ENCODE measurements at regions not wholly inside any gene's neighbourhood (a gene's known extent, or its start where the extent isn't known, plus 50 kb on each side); places are given as distances from the start of the nearest gene placed in this dataset.

GRCh38 chr3:150180334-150180733 lies 209.6 kb upstream of the PFN2 start:
- Histone ChIP-seq H3K9me3 (no peaks in the 10 kb centered on the region), H3K4me1 (peaks cover 5 to 22% (median 19%) of the 10 kb centered on the region in 4 donors), H3K27ac (replicated peaks in 1 of 4) (no peak overlapping the region), H3K4me3 (no peak overlapping the region), H3K27me3 (no peaks in the 10 kb centered on the region), H3K36me3 (no peaks in the 10 kb centered on the region)
- peak; percentile 24 for DNase-seq (ENCODE audit: extremely low spot score)
- intact Hi-C loops (cut with DNase I) = loop anchor here (10.0 kb wide), 1 partner anchor 296 kb away; no protein-coding TSS in a partner anchor
- TF ChIP-seq EP300 (IDR thresholded peaks at IDR 0.05) (no peak), POLR2AphosphoS5 (IDR thresholded peaks at IDR 0.05) (no peak), POLR2A (IDR thresholded peaks at IDR 0.05; ENCODE audit: low read depth) (no peak)
- TF ChIP-seq, protein P1, sequence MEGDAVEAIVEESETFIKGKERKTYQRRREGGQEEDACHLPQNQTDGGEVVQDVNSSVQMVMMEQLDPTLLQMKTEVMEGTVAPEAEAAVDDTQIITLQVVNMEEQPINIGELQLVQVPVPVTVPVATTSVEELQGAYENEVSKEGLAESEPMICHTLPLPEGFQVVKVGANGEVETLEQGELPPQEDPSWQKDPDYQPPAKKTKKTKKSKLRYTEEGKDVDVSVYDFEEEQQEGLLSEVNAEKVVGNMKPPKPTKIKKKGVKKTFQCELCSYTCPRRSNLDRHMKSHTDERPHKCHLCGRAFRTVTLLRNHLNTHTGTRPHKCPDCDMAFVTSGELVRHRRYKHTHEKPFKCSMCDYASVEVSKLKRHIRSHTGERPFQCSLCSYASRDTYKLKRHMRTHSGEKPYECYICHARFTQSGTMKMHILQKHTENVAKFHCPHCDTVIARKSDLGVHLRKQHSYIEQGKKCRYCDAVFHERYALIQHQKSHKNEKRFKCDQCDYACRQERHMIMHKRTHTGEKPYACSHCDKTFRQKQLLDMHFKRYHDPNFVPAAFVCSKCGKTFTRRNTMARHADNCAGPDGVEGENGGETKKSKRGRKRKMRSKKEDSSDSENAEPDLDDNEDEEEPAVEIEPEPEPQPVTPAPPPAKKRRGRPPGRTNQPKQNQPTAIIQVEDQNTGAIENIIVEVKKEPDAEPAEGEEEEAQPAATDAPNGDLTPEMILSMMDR (IDR thresholded peaks at IDR 0.05) = no peak
- 38% methylated on average over 1 of the region's 1 CpG for WGBS

DNA sequence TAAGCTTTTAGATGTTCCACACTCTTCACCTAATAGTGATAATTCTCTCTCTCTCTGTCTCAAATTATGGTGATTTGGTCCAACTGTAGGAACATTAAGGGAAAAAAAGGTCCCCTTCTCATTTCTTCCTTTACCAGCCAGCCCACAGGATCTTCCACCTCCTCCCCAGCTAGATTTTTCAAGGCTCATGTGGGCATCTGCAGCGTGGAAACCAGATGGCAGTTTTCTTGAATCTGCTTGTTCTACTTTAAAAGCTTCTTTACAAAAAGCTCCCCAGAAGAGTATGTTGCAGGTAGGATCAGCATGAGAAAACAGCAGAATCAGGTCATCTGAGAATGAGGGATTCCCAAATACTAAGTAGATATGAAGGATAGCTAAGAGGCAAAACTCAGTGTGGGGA lies 208.6 kb upstream of the PFN2 start:
- intact Hi-C loops (cut with DNase I) = no loop called here
- H3K4me3 ChIP-seq = no peak overlapping the region
- WGBS = 100% methylated on average over 1 of the region's 1 CpG
- no peak for DNase-seq (ENCODE audit: extremely low spot score)
- no peaks in the 10 kb centered on the region for H3K9me3 ChIP-seq
- peaks cover 1 to 17% (median 16%) of the 10 kb centered on the region in 4 donors for H3K4me1 ChIP-seq
- no peaks in the 10 kb centered on the region for H3K36me3 ChIP-seq
- TF ChIP-seq, protein P1 (IDR thresholded peaks at IDR 0.05) = no peak
- TF ChIP-seq EP300 (IDR thresholded peaks at IDR 0.05) (no peak), POLR2AphosphoS5 (IDR thresholded peaks at IDR 0.05) (no peak), POLR2A (IDR thresholded peaks at IDR 0.05; ENCODE audit: low read depth) (no peak)
- H3K27me3 ChIP-seq = no peaks in the 10 kb centered on the region
- no peak overlapping the region for H3K27ac ChIP-seq (replicated peaks in 1 of 4)

DNA sequence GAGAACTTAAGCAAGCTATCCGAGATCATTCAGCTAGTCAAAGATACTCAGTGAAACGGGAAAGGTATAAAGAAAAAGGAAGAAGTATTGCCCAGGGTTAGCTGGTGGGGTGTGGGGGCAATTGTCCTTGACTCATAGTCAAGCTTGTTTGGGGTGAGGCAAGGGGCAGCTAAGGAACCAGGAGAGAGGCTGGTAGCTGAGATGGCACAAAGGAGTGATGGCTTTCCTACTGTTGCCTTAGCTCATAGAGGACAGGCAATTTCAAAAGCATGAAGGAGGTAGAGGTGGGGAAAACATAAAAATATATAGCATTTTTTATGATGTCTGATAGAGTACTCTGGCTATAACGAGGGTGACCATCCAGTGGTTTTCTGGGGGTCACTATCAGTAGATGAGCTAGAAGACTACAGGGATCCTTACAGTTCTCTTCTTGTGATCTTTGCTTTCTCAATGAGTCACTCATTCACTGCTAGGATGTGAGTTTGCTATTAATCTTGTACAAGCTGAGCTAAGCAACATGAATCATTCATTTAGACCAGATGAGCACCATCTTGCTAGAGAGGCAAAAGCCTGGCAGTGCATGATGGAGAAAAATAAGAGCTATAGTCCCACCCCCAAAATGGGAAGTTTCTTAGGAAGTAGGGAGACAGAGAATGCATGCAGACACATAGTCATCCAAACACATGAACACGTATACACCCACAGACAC lies 207.1 kb upstream of the PFN2 start:
- Histone ChIP-seq H3K36me3 (no peaks in the 10 kb centered on the region), H3K9me3 (no peaks in the 10 kb centered on the region), H3K27ac (replicated peaks in 1 of 4) (no peak overlapping the region), H3K27me3 (no peaks in the 10 kb centered on the region), H3K4me1 (peaks cover 0 to 10% (median 7%) of the 10 kb centered on the region in 4 donors), H3K4me3 (no peak overlapping the region)
- TF ChIP-seq POLR2AphosphoS5 (IDR thresholded peaks at IDR 0.05) = no peak
- TF ChIP-seq, protein P1 (IDR thresholded peaks at IDR 0.05) = no peak
- no peak for TF ChIP-seq EP300 (IDR thresholded peaks at IDR 0.05)
- no peak for TF ChIP-seq POLR2A (IDR thresholded peaks at IDR 0.05; ENCODE audit: low read depth)
- WGBS = 97% methylated on average over 4 of the region's 4 CpGs
- peak; percentile 66 for DNase-seq (ENCODE audit: extremely low spot score)
- intact Hi-C loops (cut with DNase I) = no loop called here

GRCh38 chr3:150174179-150174578 lies 203.5 kb upstream of the PFN2 start:
- WGBS = 91% methylated on average over 1 of the region's 1 CpG
- H3K4me1 ChIP-seq = peaks cover 3 to 6% (median 4%) of the 10 kb centered on the region in 4 donors
- H3K36me3 ChIP-seq = no peaks in the 10 kb centered on the region
- H3K9me3 ChIP-seq = no peaks in the 10 kb centered on the region
- intact Hi-C loops (cut with DNase I) = no loop called here
- no peak for TF ChIP-seq POLR2AphosphoS5 (IDR thresholded peaks at IDR 0.05)
- TF ChIP-seq, protein P1 (IDR thresholded peaks at IDR 0.05) = no peak
- no peak for TF ChIP-seq POLR2A (IDR thresholded peaks at IDR 0.05; ENCODE audit: low read depth)
- no peak for TF ChIP-seq EP300 (IDR thresholded peaks at IDR 0.05)
- H3K27me3 ChIP-seq = no peaks in the 10 kb centered on the region
- no peak for DNase-seq (ENCODE audit: extremely low spot score)
- H3K27ac ChIP-seq (replicated peaks in 1 of 4) = no peak overlapping the region
- H3K4me3 ChIP-seq = no peak overlapping the region
